ENCODE measurements at regions not wholly inside any gene's neighbourhood (a gene's known extent, or its start where the extent isn't known, plus 50 kb on each side); places are given as distances from the start of the nearest gene placed in this dataset.

DNA sequence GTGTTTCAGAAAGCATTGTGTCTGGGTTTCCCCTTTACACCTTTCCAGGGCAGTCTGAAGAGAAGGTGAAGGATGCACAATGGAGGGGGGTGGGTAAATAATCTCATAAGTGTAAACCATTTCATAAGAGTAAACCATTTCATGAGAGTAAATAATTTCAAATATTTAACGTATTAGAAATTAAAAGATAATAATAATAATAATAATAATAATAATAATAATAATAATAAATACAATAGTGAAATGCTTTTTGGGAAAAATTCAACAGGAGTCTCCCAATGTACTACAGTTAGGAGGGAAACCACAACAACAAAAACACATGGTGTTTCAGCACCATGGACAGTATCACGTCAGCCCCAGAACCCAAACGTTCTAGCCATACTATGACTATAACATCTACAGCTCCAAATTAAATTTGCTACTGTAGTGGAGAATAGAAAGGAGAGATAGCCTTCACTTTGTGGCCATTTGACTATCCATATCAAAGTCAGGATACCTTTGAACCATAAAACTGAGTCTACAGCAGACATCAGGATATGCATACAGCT lies 691.8 kb downstream of the BCL11B start:
- TF ChIP-seq POLR2AphosphoS5 (IDR thresholded peaks at IDR 0.05; ENCODE audit: low read depth) (no peak), SPI1 (IDR thresholded peaks at IDR 0.05; ENCODE audit: borderline replicate concordance, low read depth) (no peak)
- TF ChIP-seq, protein P1, sequence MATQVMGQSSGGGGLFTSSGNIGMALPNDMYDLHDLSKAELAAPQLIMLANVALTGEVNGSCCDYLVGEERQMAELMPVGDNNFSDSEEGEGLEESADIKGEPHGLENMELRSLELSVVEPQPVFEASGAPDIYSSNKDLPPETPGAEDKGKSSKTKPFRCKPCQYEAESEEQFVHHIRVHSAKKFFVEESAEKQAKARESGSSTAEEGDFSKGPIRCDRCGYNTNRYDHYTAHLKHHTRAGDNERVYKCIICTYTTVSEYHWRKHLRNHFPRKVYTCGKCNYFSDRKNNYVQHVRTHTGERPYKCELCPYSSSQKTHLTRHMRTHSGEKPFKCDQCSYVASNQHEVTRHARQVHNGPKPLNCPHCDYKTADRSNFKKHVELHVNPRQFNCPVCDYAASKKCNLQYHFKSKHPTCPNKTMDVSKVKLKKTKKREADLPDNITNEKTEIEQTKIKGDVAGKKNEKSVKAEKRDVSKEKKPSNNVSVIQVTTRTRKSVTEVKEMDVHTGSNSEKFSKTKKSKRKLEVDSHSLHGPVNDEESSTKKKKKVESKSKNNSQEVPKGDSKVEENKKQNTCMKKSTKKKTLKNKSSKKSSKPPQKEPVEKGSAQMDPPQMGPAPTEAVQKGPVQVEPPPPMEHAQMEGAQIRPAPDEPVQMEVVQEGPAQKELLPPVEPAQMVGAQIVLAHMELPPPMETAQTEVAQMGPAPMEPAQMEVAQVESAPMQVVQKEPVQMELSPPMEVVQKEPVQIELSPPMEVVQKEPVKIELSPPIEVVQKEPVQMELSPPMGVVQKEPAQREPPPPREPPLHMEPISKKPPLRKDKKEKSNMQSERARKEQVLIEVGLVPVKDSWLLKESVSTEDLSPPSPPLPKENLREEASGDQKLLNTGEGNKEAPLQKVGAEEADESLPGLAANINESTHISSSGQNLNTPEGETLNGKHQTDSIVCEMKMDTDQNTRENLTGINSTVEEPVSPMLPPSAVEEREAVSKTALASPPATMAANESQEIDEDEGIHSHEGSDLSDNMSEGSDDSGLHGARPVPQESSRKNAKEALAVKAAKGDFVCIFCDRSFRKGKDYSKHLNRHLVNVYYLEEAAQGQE (IDR thresholded peaks at IDR 0.05; ENCODE audit: insufficient replicate concordance, low read depth), result peak; percentile 93
- H3K27ac ChIP-seq (replicated peaks), result no peak overlapping the region
- DNase-seq (ENCODE audit: low read depth in 1 of 2, low spot score in 1 of 2), result peak in 1 of 2 experiments; percentile 8
- H3K4me3 ChIP-seq (replicated peaks; ENCODE audit: insufficient read depth, low read length), result no peak overlapping the region
- no peaks in the 10 kb centered on the region for H3K27me3 ChIP-seq (ENCODE audit: insufficient read depth, poor library complexity, severe bottlenecking)

DNA sequence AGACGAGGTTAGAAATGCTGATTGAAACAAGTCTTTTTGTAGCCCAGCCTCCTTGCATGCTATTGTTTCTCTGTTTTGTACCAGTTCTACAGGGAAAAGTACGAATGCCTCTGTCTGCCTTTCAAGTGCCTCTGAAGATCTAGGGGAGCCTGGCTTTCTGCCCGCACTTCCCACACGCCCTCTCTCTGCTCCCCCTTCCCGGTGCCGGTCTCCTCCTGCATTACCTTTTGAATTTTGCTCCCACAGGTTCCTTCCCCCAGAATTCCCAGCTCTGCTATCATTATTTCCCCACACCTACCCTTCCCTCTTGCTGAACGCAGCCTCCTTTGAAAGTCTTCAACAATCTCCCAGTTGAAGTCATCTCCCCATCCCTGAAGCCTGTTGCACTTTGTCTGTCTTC lies 689.7 kb downstream of the BCL11B start:
- TF ChIP-seq, protein P1 (IDR thresholded peaks at IDR 0.05; ENCODE audit: insufficient replicate concordance, low read depth), result no peak
- TF ChIP-seq POLR2AphosphoS5 (IDR thresholded peaks at IDR 0.05; ENCODE audit: low read depth) (no peak), GABPA (IDR thresholded peaks at IDR 0.05; ENCODE audit: low read depth) (no peak), SPI1 (IDR thresholded peaks at IDR 0.05; ENCODE audit: borderline replicate concordance, low read depth) (no peak)
- TF ChIP-seq, protein P2, sequence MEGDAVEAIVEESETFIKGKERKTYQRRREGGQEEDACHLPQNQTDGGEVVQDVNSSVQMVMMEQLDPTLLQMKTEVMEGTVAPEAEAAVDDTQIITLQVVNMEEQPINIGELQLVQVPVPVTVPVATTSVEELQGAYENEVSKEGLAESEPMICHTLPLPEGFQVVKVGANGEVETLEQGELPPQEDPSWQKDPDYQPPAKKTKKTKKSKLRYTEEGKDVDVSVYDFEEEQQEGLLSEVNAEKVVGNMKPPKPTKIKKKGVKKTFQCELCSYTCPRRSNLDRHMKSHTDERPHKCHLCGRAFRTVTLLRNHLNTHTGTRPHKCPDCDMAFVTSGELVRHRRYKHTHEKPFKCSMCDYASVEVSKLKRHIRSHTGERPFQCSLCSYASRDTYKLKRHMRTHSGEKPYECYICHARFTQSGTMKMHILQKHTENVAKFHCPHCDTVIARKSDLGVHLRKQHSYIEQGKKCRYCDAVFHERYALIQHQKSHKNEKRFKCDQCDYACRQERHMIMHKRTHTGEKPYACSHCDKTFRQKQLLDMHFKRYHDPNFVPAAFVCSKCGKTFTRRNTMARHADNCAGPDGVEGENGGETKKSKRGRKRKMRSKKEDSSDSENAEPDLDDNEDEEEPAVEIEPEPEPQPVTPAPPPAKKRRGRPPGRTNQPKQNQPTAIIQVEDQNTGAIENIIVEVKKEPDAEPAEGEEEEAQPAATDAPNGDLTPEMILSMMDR (IDR thresholded peaks at IDR 0.05; ENCODE audit: insufficient read depth, low read length), result no peak
- Histone ChIP-seq H3K4me3 (replicated peaks; ENCODE audit: insufficient read depth, low read length) (no peak overlapping the region), H3K27me3 (ENCODE audit: insufficient read depth, poor library complexity, severe bottlenecking) (no peaks in the 10 kb centered on the region), H3K27ac (replicated peaks) (no peak overlapping the region)
- DNase-seq (ENCODE audit: low read depth in 1 of 2, low spot score in 1 of 2), result no peak

DNA sequence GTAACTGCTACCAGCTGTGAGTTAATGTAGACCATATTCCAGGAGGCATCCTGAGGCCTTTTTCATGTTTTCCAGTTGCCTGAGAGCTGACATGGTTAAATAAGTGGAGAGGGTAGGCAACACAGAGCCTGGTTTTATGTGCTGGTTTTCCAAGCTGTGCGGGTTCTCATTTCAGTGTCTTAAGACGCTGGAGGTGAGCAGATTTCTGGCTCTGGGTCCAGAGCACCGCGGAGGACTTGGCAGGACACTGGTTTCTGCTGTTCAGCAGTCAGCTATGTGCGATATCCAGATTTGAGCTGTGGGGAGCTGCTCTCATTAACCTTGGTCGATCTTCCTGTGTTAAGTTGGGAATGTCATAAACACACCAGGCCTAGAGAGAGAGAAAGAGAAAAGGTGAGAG lies 680.8 kb downstream of the BCL11B start:
- H3K27me3 ChIP-seq (ENCODE audit: insufficient read depth, poor library complexity, severe bottlenecking), result no peaks in the 10 kb centered on the region
- no peak for DNase-seq (ENCODE audit: low read depth in 1 of 2, low spot score in 1 of 2)
- TF ChIP-seq SPI1 (IDR thresholded peaks at IDR 0.05; ENCODE audit: borderline replicate concordance, low read depth) (no peak), POLR2AphosphoS5 (IDR thresholded peaks at IDR 0.05; ENCODE audit: low read depth) (no peak), GABPA (IDR thresholded peaks at IDR 0.05; ENCODE audit: low read depth) (no peak)
- TF ChIP-seq, protein P2 (IDR thresholded peaks at IDR 0.05; ENCODE audit: insufficient read depth, low read length), result no peak
- TF ChIP-seq, protein P1 (IDR thresholded peaks at IDR 0.05; ENCODE audit: insufficient replicate concordance, low read depth), result no peak
- H3K4me3 ChIP-seq (replicated peaks; ENCODE audit: insufficient read depth, low read length), result no peak overlapping the region
- H3K27ac ChIP-seq (replicated peaks), result no peak overlapping the region
